22Rv1 (cell line): ENCODE measurements at regions not wholly inside any gene's neighbourhood (a gene's known extent, or its start where the extent isn't known, plus 50 kb on each side); places are given as distances from the start of the nearest gene placed in this dataset.
"Not testable (repeated sequence)": the region's sequence is repeated elsewhere in the genome, so short reads cannot be mapped to it uniquely, and the experiment has no call there.

Source experiments
- H3K27ac ChIP-seq: fragments of 450-650 bp; 2 replicates; pipeline ENCODE4 v1.5.1; 2017
- CTCF ChIP-seq: fragments of 450-650 bp; IDR thresholded peaks from 2 replicates; pipeline ENCODE4 v1.5.1; 2017; ENCODE audit warnings: mild to moderate bottlenecking
- ZFX ChIP-seq: fragments of 450-650 bp; IDR thresholded peaks from 2 replicates; pipeline ENCODE4 v1.6.1; 2017; ENCODE audit warnings: antibody characterized with exemption, borderline replicate concordance

GRCh38 chr13:89169951-89170350 lies 1498.8 kb downstream of the SLITRK5 start:
- no peak for TF ChIP-seq CTCF
- TF ChIP-seq ZFX, result no peak
- H3K27ac ChIP-seq, result no peak overlapping the region

- TF ChIP-seq ZFX (no peak), CTCF (no peak)
- no peak overlapping the region for H3K27ac ChIP-seq
Measured at GRCh38 chr13:89181041-89181440, 1509.9 kb downstream of the SLITRK5 start.

- no peak overlapping the region for H3K27ac ChIP-seq
- TF ChIP-seq ZFX (no peak), CTCF (no peak)
Measured at GRCh38 chr13:89199138-89199537, 1528.0 kb downstream of the SLITRK5 start.

GRCh38 chr13:89204435-89204834 lies 1533.3 kb downstream of the SLITRK5 start:
- no peak overlapping the region for H3K27ac ChIP-seq
- no peak for TF ChIP-seq CTCF
- TF ChIP-seq ZFX, result no peak

- TF ChIP-seq CTCF (no peak), ZFX (no peak)
- H3K27ac ChIP-seq, result no peak overlapping the region
Measured at GRCh38 chr13:89205856-89206520, 1534.8 kb downstream of the SLITRK5 start.

- no peak overlapping the region for H3K27ac ChIP-seq
- TF ChIP-seq ZFX, result no peak
Measured at GRCh38 chr13:89212186-89212585, 1541.0 kb downstream of the SLITRK5 start.

GRCh38 chr13:89214185-89214584 lies 1543.0 kb downstream of the SLITRK5 start:
- no peak for TF ChIP-seq CTCF
- TF ChIP-seq ZFX, result no peak

GRCh38 chr13:89215319-89215718 lies 1544.1 kb downstream of the SLITRK5 start:
- not testable (repeated sequence) for H3K27ac ChIP-seq

More at GRCh38 chr13:89214185-89214584, 1543.0 kb downstream of the SLITRK5 start:
- no peak overlapping the region for H3K27ac ChIP-seq
